ENCODE measurements at regions not wholly inside any gene's neighbourhood (a gene's known extent, or its start where the extent isn't known, plus 50 kb on each side); places are given as distances from the start of the nearest gene placed in this dataset.

GRCh38 chr12:111126331-111126730 is 206.0 kb upstream of the MYL2 start:
- Histone ChIP-seq H3K9ac (ENCODE audit: low read length) (no peak overlapping the region), H2AFZ (ENCODE audit: low read depth, low read length) (no peak overlapping the region), H4K20me1 (ENCODE audit: insufficient read depth) (no peaks in the 10 kb centered on the region), H3K4me3 (ENCODE audit: low read length) (no peak overlapping the region), H3F3A (ENCODE audit: insufficient read depth, low read length, poor library complexity, severe bottlenecking) (no peaks in the 10 kb centered on the region), H3K36me3 (ENCODE audit: insufficient read depth, low read length) (no peaks in the 10 kb centered on the region), H3K9me3 (ENCODE audit: low read length) (no peaks in the 10 kb centered on the region), H3K9me2 (ENCODE audit: insufficient read depth, low read length) (no peaks in the 10 kb centered on the region), H3K27me3 (ENCODE audit: insufficient read depth, low read depth, low read length) (no peaks in the 10 kb centered on the region), H3K27ac (ENCODE audit: low read length) (no peak overlapping the region), H3K4me2 (ENCODE audit: low read length) (no peak overlapping the region), H3K79me2 (replicated peaks; ENCODE audit: insufficient read depth, low read length) (no peaks in the 10 kb centered on the region)
- TF ChIP-seq TAF1 (IDR thresholded peaks at IDR 0.05; ENCODE audit: low read depth) (no peak), RAD21 (conservative IDR thresholded peaks at IDR 0.05) (no peak), CTCF (IDR thresholded peaks at IDR 0.05; ENCODE audit: poor library complexity, severe bottlenecking) (no peak), REST (IDR thresholded peaks at IDR 0.05; ENCODE audit: borderline replicate concordance) (no peak), SMC3 (conservative IDR thresholded peaks at IDR 0.05; ENCODE audit: poor library complexity) (no peak), POLR2AphosphoS5 (IDR thresholded peaks at IDR 0.05) (no peak), MXI1 (conservative IDR thresholded peaks at IDR 0.05; ENCODE audit: poor library complexity, severe bottlenecking) (no peak), EZH2 (IDR thresholded peaks at IDR 0.05; ENCODE audit: borderline replicate concordance, insufficient read depth, low read length, poor library complexity, severe bottlenecking) (no peak)

- Histone ChIP-seq H3K9me2 (ENCODE audit: insufficient read depth, low read length) (no peaks in the 10 kb centered on the region), H3K79me2 (replicated peaks; ENCODE audit: insufficient read depth, low read length) (no peaks in the 10 kb centered on the region), H4K20me1 (ENCODE audit: insufficient read depth) (no peaks in the 10 kb centered on the region), H3K36me3 (ENCODE audit: insufficient read depth, low read length) (no peaks in the 10 kb centered on the region), H3K27me3 (ENCODE audit: insufficient read depth, low read depth, low read length) (no peaks in the 10 kb centered on the region), H2AFZ (ENCODE audit: low read depth, low read length) (no peak overlapping the region), H3K27ac (ENCODE audit: low read length) (no peak overlapping the region), H3K9me3 (ENCODE audit: low read length) (no peaks in the 10 kb centered on the region), H3K9ac (ENCODE audit: low read length) (no peak overlapping the region), H3K4me2 (ENCODE audit: low read length) (no peak overlapping the region), H3K4me3 (ENCODE audit: low read length) (no peak overlapping the region), H3F3A (ENCODE audit: insufficient read depth, low read length, poor library complexity, severe bottlenecking) (no peaks in the 10 kb centered on the region)
- TF ChIP-seq POLR2AphosphoS5 (IDR thresholded peaks at IDR 0.05) (no peak), TAF1 (IDR thresholded peaks at IDR 0.05; ENCODE audit: low read depth) (no peak), EP300 (conservative IDR thresholded peaks at IDR 0.05; ENCODE audit: poor library complexity, severe bottlenecking) (no peak), EZH2 (IDR thresholded peaks at IDR 0.05; ENCODE audit: borderline replicate concordance, insufficient read depth, low read length, poor library complexity, severe bottlenecking) (no peak)
Observed at GRCh38 chr12:111124183-111124582, 203.8 kb upstream of the MYL2 start.

GRCh38 chr12:111123390-111123789 is 203.0 kb upstream of the MYL2 start:
- H3F3A ChIP-seq (ENCODE audit: insufficient read depth, low read length, poor library complexity, severe bottlenecking): no peaks in the 10 kb centered on the region
- no peaks in the 10 kb centered on the region for H3K9me3 ChIP-seq (ENCODE audit: low read length)
- H3K9me2 ChIP-seq (ENCODE audit: insufficient read depth, low read length): no peaks in the 10 kb centered on the region
- H3K79me2 ChIP-seq (replicated peaks; ENCODE audit: insufficient read depth, low read length): no peaks in the 10 kb centered on the region
- H4K20me1 ChIP-seq (ENCODE audit: insufficient read depth): no peaks in the 10 kb centered on the region
- no peak overlapping the region for H3K4me2 ChIP-seq (ENCODE audit: low read length)
- H3K4me3 ChIP-seq (ENCODE audit: low read length): no peak overlapping the region
- H2AFZ ChIP-seq (ENCODE audit: low read depth, low read length): no peak overlapping the region
- no peak overlapping the region for H3K27ac ChIP-seq (ENCODE audit: low read length)
- no peak overlapping the region for H3K9ac ChIP-seq (ENCODE audit: low read length)
- H3K27me3 ChIP-seq (ENCODE audit: insufficient read depth, low read depth, low read length): no peaks in the 10 kb centered on the region
- no peaks in the 10 kb centered on the region for H3K36me3 ChIP-seq (ENCODE audit: insufficient read depth, low read length)
- TF ChIP-seq REST (IDR thresholded peaks at IDR 0.05; ENCODE audit: borderline replicate concordance): no peak
- no peak for TF ChIP-seq EP300 (conservative IDR thresholded peaks at IDR 0.05; ENCODE audit: poor library complexity, severe bottlenecking)
- no peak for TF ChIP-seq TAF1 (IDR thresholded peaks at IDR 0.05; ENCODE audit: low read depth)
- TF ChIP-seq CTCF (IDR thresholded peaks at IDR 0.05; ENCODE audit: poor library complexity, severe bottlenecking): no peak
- TF ChIP-seq RAD21 (conservative IDR thresholded peaks at IDR 0.05): no peak
- no peak for TF ChIP-seq MXI1 (conservative IDR thresholded peaks at IDR 0.05; ENCODE audit: poor library complexity, severe bottlenecking)
- TF ChIP-seq EZH2 (IDR thresholded peaks at IDR 0.05; ENCODE audit: borderline replicate concordance, insufficient read depth, low read length, poor library complexity, severe bottlenecking): no peak
- TF ChIP-seq POLR2AphosphoS5 (IDR thresholded peaks at IDR 0.05): no peak
- TF ChIP-seq SMC3 (conservative IDR thresholded peaks at IDR 0.05; ENCODE audit: poor library complexity): no peak
